Liver (tissue), 8 donors: ENCODE measurements at regions not wholly inside any gene's neighbourhood (a gene's known extent, or its start where the extent isn't known, plus 50 kb on each side); places are given as distances from the start of the nearest gene placed in this dataset.

ENCODE experiments used
- DNase-seq: peaks from one replicate; pipeline ENCODE4 v3.0.0-alpha.2; 2017; ENCODE audit warnings: low spot score
- H3K27ac ChIP-seq, 2 donors: one replicate each; pipeline ENCODE4 v1.7.0; 2013; ENCODE audit warnings: inconsistent platforms in 2 of 2, low read length in 2 of 2, control low read depth in 1 of 2, low read depth in 1 of 2, mild to moderate bottlenecking in 1 of 2
- H3K27me3 ChIP-seq, 4 donors: one replicate each; pipeline versions ENCODE4 v1.6.1 to v1.7.0; 2013; ENCODE audit warnings: low read length in 3 of 4, inconsistent platforms in 1 of 4, mild to moderate bottlenecking in 1 of 4, moderate library complexity in 1 of 4; ENCODE audit not compliant: control insufficient read depth in 4 of 4, insufficient read depth in 4 of 4
- H3K36me3 ChIP-seq, 4 donors: one replicate each; pipeline versions ENCODE4 v1.6.1 to v1.7.0; 2013; ENCODE audit warnings: low read length in 3 of 4, mild to moderate bottlenecking in 3 of 4, low read depth in 1 of 4, moderate library complexity in 1 of 4; ENCODE audit not compliant: control insufficient read depth in 4 of 4, insufficient read depth in 3 of 4
- H3K4me1 ChIP-seq, 4 donors: one replicate each; pipeline versions ENCODE4 v1.6.1 to v1.7.0; 2013; ENCODE audit warnings: low read length in 3 of 4, mild to moderate bottlenecking in 3 of 4, moderate library complexity in 1 of 4; ENCODE audit not compliant: control insufficient read depth in 4 of 4, insufficient read depth in 4 of 4
- H3K4me3 ChIP-seq, 3 donors: one replicate each; pipeline versions ENCODE4 v1.6.1 to v1.7.0; 2013; ENCODE audit warnings: low read length in 3 of 3, control low read depth in 1 of 3, low read depth in 1 of 3, mild to moderate bottlenecking in 1 of 3
- H3K9ac ChIP-seq, 2 donors: one replicate each; pipeline ENCODE4 v1.7.0; 2013; ENCODE audit warnings: low read length in 2 of 2, mild to moderate bottlenecking in 2 of 2, moderate library complexity in 2 of 2, control low read depth in 1 of 2, low read depth in 1 of 2
- H3K9me3 ChIP-seq, 4 donors: one replicate each; pipeline versions ENCODE4 v1.6.1 to v1.7.0; 2013; ENCODE audit warnings: low read length in 3 of 4; ENCODE audit not compliant: control insufficient read depth in 4 of 4
- EGR1 ChIP-seq, 2 donors: IDR thresholded peaks; 2 replicates each; pipeline ENCODE4 v1.6.1; 2016 to 2018; ENCODE audit warnings: antibody characterized with exemption in 2 of 2, low read depth in 2 of 2
- FOXA1 ChIP-seq: IDR thresholded peaks from 2 replicates; pipeline ENCODE4 v1.6.1; 2016; ENCODE audit warnings: antibody characterized with exemption
- FOXA2 ChIP-seq: IDR thresholded peaks from 2 replicates; pipeline ENCODE4 v1.6.1; 2016; ENCODE audit warnings: antibody characterized with exemption
- GABPA ChIP-seq, 2 donors: IDR thresholded peaks in 1 of 2; conservative IDR thresholded peaks in 1 of 2; 2 replicates each; pipeline ENCODE4 v1.6.1; 2016; ENCODE audit warnings: antibody characterized with exemption in 2 of 2, mild to moderate bottlenecking in 1 of 2, moderate library complexity in 1 of 2
- HNF4A ChIP-seq, 2 donors: conservative IDR thresholded peaks; 2 replicates each; pipeline ENCODE4 v1.6.1; 2016; ENCODE audit warnings: antibody characterized with exemption in 2 of 2, mild to moderate bottlenecking in 2 of 2
- HNF4G ChIP-seq: IDR thresholded peaks from 2 replicates; pipeline ENCODE4 v1.6.1; 2016; ENCODE audit warnings: antibody characterized with exemption
- JUND ChIP-seq, 2 donors: IDR thresholded peaks; 2 replicates each; pipeline ENCODE4 v1.6.1; 2016; ENCODE audit warnings: antibody characterized with exemption in 2 of 2
- NR2F2 ChIP-seq: IDR thresholded peaks from 2 replicates; pipeline ENCODE4 v1.6.1; 2016; ENCODE audit warnings: antibody characterized with exemption
- RAD21 ChIP-seq, 2 donors: IDR thresholded peaks; 2 replicates each; pipeline ENCODE4 v1.6.1; 2016; ENCODE audit warnings: antibody characterized with exemption in 2 of 2, mild to moderate bottlenecking in 2 of 2
- RXRA ChIP-seq, 2 donors: IDR thresholded peaks; 2 replicates each; pipeline ENCODE4 v1.6.1; 2017 to 2018; ENCODE audit warnings: antibody characterized with exemption in 2 of 2, mild to moderate bottlenecking in 1 of 2
- SP1 ChIP-seq: IDR thresholded peaks from 2 replicates; pipeline ENCODE4 v1.6.1; 2018; ENCODE audit warnings: antibody characterized with exemption, mild to moderate bottlenecking
- TAF1 ChIP-seq: conservative IDR thresholded peaks from 2 replicates; pipeline ENCODE4 v1.6.1; 2016; ENCODE audit warnings: antibody characterized with exemption, mild to moderate bottlenecking
- YY1 ChIP-seq: IDR thresholded peaks from 2 replicates; pipeline ENCODE4 v1.6.1; 2016; ENCODE audit warnings: antibody characterized with exemption, mild to moderate bottlenecking
- WGBS: extraction: QIAGEN DNeasy Blood & Tissue Kit; methylation state at CpG from one replicate; pipeline ENCODE4 v1.1.7; 2013; 5-methylcytosine and 5-hydroxymethylcytosine counted together
- TF ChIP-seq, protein P1 (sequence below): IDR thresholded peaks from 2 replicates; pipeline ENCODE4 v1.6.1; 2016; ENCODE audit warnings: antibody characterized with exemption
- TF ChIP-seq, protein P2 (sequence below): IDR thresholded peaks from 2 replicates; pipeline ENCODE4 v1.6.1; 2016; ENCODE audit warnings: antibody characterized with exemption
- TF ChIP-seq, protein P3 (sequence below): IDR thresholded peaks from 2 replicates; pipeline ENCODE4 v1.6.1; 2016; ENCODE audit warnings: antibody characterized with exemption
- TF ChIP-seq, protein P4 (sequence below): fragments of 150-350 bp; IDR thresholded peaks from 2 replicates; pipeline ENCODE4 v1.5.1; 2017; ENCODE audit warnings: improper control_type of control experiment, low read depth, low read length; ENCODE audit not compliant: missing input control
- donor health status: healthy.
- donor health status: healthy.
- donor health status: healthy.
- donor health status: healthy.
- donor health status: healthy.

DNA sequence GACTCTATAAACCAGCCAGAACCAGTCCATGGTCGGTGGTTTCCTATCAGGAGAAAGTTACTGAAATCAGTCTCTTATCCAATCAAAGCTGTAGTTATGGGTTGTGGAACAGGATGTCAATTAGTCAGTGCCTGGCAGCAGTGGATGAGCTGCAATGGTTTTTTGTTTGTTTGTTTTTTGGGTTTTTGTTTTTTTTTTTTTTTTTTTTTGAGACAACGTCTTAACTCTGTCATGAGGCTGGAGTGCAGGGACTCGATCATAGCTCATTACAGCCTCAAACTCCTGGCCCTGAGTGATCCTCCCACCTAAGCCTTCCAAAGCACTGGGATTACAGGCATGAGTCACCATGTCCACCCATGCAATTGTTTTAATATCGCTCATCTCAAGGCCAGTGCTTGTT, 113.3 kb upstream of the CAND1 start:
- H3K27me3 ChIP-seq = no peaks in the 10 kb centered on the region
- H3K36me3 ChIP-seq = no peaks in the 10 kb centered on the region
- H3K4me1 ChIP-seq = no peaks in the 10 kb centered on the region
- whole genome bisulfite sequencing = 70% methylated on average over 4 of the region's 4 CpGs
- no peaks in the 10 kb centered on the region for H3K9me3 ChIP-seq
- TF ChIP-seq, protein P1, sequence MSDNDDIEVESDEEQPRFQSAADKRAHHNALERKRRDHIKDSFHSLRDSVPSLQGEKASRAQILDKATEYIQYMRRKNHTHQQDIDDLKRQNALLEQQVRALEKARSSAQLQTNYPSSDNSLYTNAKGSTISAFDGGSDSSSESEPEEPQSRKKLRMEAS = no peak
- no peak for TF ChIP-seq RAD21 (IDR thresholded peaks at IDR 0.05)
- no peak for TF ChIP-seq EGR1 (IDR thresholded peaks at IDR 0.05; ENCODE audit: low read depth in 2 of 2)
- TF ChIP-seq YY1 = no peak
- TF ChIP-seq HNF4G = no peak
- TF ChIP-seq RXRA (IDR thresholded peaks at IDR 0.05) = no peak
- TF ChIP-seq, protein P2, sequence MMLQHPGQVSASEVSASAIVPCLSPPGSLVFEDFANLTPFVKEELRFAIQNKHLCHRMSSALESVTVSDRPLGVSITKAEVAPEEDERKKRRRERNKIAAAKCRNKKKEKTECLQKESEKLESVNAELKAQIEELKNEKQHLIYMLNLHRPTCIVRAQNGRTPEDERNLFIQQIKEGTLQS = no peak
- no peak for TF ChIP-seq JUND (IDR thresholded peaks at IDR 0.05)
- no peak for TF ChIP-seq NR2F2
- no peak for TF ChIP-seq FOXA1
- no peak for TF ChIP-seq GABPA (IDR thresholded peaks at IDR 0.05 in 1 of 2, conservative IDR thresholded peaks at IDR 0.05 in 1 of 2)
- TF ChIP-seq HNF4A (conservative IDR thresholded peaks at IDR 0.05) = no peak
- TF ChIP-seq, protein P3, sequence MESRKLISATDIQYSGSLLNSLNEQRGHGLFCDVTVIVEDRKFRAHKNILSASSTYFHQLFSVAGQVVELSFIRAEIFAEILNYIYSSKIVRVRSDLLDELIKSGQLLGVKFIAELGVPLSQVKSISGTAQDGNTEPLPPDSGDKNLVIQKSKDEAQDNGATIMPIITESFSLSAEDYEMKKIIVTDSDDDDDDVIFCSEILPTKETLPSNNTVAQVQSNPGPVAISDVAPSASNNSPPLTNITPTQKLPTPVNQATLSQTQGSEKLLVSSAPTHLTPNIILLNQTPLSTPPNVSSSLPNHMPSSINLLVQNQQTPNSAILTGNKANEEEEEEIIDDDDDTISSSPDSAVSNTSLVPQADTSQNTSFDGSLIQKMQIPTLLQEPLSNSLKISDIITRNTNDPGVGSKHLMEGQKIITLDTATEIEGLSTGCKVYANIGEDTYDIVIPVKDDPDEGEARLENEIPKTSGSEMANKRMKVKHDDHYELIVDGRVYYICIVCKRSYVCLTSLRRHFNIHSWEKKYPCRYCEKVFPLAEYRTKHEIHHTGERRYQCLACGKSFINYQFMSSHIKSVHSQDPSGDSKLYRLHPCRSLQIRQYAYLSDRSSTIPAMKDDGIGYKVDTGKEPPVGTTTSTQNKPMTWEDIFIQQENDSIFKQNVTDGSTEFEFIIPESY = no peak
- TF ChIP-seq, protein P4, sequence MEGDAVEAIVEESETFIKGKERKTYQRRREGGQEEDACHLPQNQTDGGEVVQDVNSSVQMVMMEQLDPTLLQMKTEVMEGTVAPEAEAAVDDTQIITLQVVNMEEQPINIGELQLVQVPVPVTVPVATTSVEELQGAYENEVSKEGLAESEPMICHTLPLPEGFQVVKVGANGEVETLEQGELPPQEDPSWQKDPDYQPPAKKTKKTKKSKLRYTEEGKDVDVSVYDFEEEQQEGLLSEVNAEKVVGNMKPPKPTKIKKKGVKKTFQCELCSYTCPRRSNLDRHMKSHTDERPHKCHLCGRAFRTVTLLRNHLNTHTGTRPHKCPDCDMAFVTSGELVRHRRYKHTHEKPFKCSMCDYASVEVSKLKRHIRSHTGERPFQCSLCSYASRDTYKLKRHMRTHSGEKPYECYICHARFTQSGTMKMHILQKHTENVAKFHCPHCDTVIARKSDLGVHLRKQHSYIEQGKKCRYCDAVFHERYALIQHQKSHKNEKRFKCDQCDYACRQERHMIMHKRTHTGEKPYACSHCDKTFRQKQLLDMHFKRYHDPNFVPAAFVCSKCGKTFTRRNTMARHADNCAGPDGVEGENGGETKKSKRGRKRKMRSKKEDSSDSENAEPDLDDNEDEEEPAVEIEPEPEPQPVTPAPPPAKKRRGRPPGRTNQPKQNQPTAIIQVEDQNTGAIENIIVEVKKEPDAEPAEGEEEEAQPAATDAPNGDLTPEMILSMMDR = no peak
- no peak for TF ChIP-seq TAF1
- no peak overlapping the region for H3K27ac ChIP-seq
- H3K4me3 ChIP-seq = no peak overlapping the region
- no peak for DNase-seq
- no peak overlapping the region for H3K9ac ChIP-seq

DNA sequence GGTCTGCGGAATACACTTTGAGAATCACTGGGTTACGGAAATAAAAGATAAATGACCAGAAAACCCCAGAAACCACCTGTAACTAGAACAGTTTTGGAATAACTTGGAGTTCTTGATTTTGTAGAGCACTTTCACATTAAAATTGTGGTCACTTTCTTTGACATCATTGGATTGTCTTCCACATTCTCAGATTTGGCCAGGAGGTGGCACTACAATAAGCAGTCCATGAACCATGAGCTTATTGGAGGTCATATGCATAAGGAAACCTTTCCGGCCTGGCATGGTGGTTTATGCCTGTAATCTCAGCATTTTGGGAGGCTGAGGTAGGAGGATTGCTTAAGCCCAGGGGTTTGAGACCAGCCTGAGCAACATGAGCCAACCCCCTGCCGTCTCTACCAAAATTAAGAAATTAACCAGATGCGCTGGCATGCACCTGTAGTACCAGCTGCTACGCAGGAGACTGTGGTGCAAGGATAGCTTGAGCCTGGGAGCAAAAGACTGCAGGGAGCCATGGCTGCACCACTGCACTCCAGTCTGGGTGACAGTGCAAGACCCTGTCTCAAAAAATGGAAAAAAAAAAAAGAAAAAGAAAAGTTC, 107.7 kb upstream of the CAND1 start:
- no peak overlapping the region for H3K27ac ChIP-seq
- H3K4me1 ChIP-seq = no peaks in the 10 kb centered on the region
- no peak overlapping the region for H3K9ac ChIP-seq
- H3K36me3 ChIP-seq = no peaks in the 10 kb centered on the region
- no peak for DNase-seq
- H3K4me3 ChIP-seq = no peak overlapping the region
- H3K9me3 ChIP-seq = no peaks in the 10 kb centered on the region
- WGBS = 81% methylated on average over 6 of the region's 6 CpGs
- no peaks in the 10 kb centered on the region for H3K27me3 ChIP-seq
- TF ChIP-seq NR2F2 = no peak
- no peak for TF ChIP-seq YY1
- peak; percentile 58 to 74 for TF ChIP-seq RAD21 (IDR thresholded peaks at IDR 0.05)
- no peak for TF ChIP-seq JUND (IDR thresholded peaks at IDR 0.05)
- TF ChIP-seq HNF4A (conservative IDR thresholded peaks at IDR 0.05) = no peak
- TF ChIP-seq GABPA (IDR thresholded peaks at IDR 0.05 in 1 of 2, conservative IDR thresholded peaks at IDR 0.05 in 1 of 2) = no peak
- TF ChIP-seq, protein P3 = no peak
- no peak for TF ChIP-seq RXRA (IDR thresholded peaks at IDR 0.05)
- TF ChIP-seq, protein P1 = no peak
- TF ChIP-seq EGR1 (IDR thresholded peaks at IDR 0.05; ENCODE audit: low read depth in 2 of 2) = no peak
- TF ChIP-seq, protein P4 = peak; percentile 37
- no peak for TF ChIP-seq SP1
- TF ChIP-seq, protein P2 = no peak
- TF ChIP-seq FOXA2 = no peak
- TF ChIP-seq TAF1 = no peak
